ENCODE measurements at regions not wholly inside any gene's neighbourhood (a gene's known extent, or its start where the extent isn't known, plus 50 kb on each side); places are given as distances from the start of the nearest gene placed in this dataset.

- Histone ChIP-seq H3K36me3 (no peaks in the 10 kb centered on the region), H3K4me1 (no peaks in the 10 kb centered on the region), H3K4me3 (no peak overlapping the region), H3K9me3 (no peaks in the 10 kb centered on the region), H3K27me3 (no peaks in the 10 kb centered on the region), H3K27ac (no peak overlapping the region)
- intact Hi-C loops (cut with DNase I) = no loop called here
- no peak for DNase-seq
- ATAC-seq = no peak
- TF ChIP-seq CTCF (IDR thresholded peaks at IDR 0.05) = no peak
Measured at GRCh38 chr11:41985799-41986198, 526.3 kb upstream of the LRRC4C start.

GRCh38 chr11:41988951-41989572 is 529.6 kb upstream of the LRRC4C start:
- TF ChIP-seq CTCF (IDR thresholded peaks at IDR 0.05) = no peak
- H3K27ac ChIP-seq = no peak overlapping the region
- H3K4me3 ChIP-seq = no peak overlapping the region
- H3K27me3 ChIP-seq = no peaks in the 10 kb centered on the region
- no peak for DNase-seq
- H3K36me3 ChIP-seq = no peaks in the 10 kb centered on the region
- no peak for ATAC-seq
- intact Hi-C loops (cut with DNase I) = no loop called here
- H3K4me1 ChIP-seq = no peaks in the 10 kb centered on the region
- H3K9me3 ChIP-seq = no peaks in the 10 kb centered on the region

GRCh38 chr11:41989823-41990380 is 530.5 kb upstream of the LRRC4C start:
- ATAC-seq (no peak), DNase-seq (no peak)
- TF ChIP-seq CTCF (IDR thresholded peaks at IDR 0.05) = no peak
- intact Hi-C loops (cut with DNase I) = no loop called here
- Histone ChIP-seq H3K27ac (no peak overlapping the region), H3K27me3 (no peaks in the 10 kb centered on the region), H3K36me3 (no peaks in the 10 kb centered on the region), H3K4me1 (no peaks in the 10 kb centered on the region), H3K4me3 (no peak overlapping the region), H3K9me3 (no peaks in the 10 kb centered on the region)

GRCh38 chr11:41996533-41996932 is 537.1 kb upstream of the LRRC4C start:
- intact Hi-C loops (cut with DNase I) = no loop called here
- no peak for TF ChIP-seq CTCF (IDR thresholded peaks at IDR 0.05)
- Histone ChIP-seq H3K4me1 (no peaks in the 10 kb centered on the region), H3K27me3 (no peaks in the 10 kb centered on the region), H3K36me3 (no peaks in the 10 kb centered on the region), H3K27ac (no peak overlapping the region), H3K9me3 (no peaks in the 10 kb centered on the region), H3K4me3 (no peak overlapping the region)
- DNase-seq (no peak), ATAC-seq (no peak)

- DNase-seq (no peak), ATAC-seq (no peak)
- H3K27me3 ChIP-seq = no peaks in the 10 kb centered on the region
- no peaks in the 10 kb centered on the region for H3K9me3 ChIP-seq
- H3K36me3 ChIP-seq = no peaks in the 10 kb centered on the region
- no peak for TF ChIP-seq CTCF (IDR thresholded peaks at IDR 0.05)
- H3K4me3 ChIP-seq = no peak overlapping the region
- intact Hi-C loops (cut with DNase I) = no loop called here
- no peaks in the 10 kb centered on the region for H3K4me1 ChIP-seq
- H3K27ac ChIP-seq = no peak overlapping the region
Measured at GRCh38 chr11:41997844-41998401, 538.5 kb upstream of the LRRC4C start.

All from upper lobe of right lung (tissue), 1 donor.